ENCODE measurements at regions not wholly inside any gene's neighbourhood (a gene's known extent, or its start where the extent isn't known, plus 50 kb on each side); places are given as distances from the start of the nearest gene placed in this dataset.

- Histone ChIP-seq H3K79me1 (ENCODE audit: low read depth, low read length) (no peaks in the 10 kb centered on the region), H3K36me3 (replicated peaks in 1 of 2; ENCODE audit: control insufficient read depth in 2 of 2, insufficient read depth in 2 of 2, low read length in 2 of 2) (no peaks in the 10 kb centered on the region), H3K18ac (ENCODE audit: low read length) (no peak overlapping the region), H3K4me2 (ENCODE audit: insufficient read depth, low read length, poor library complexity, severe bottlenecking) (no peak overlapping the region), H3K23ac (ENCODE audit: low read depth, low read length, poor library complexity) (no peak overlapping the region), H4K91ac (ENCODE audit: low read depth, low read length, poor library complexity) (no peak overlapping the region), H3K4ac (ENCODE audit: low read length) (no peak overlapping the region), H3K9ac (ENCODE audit: low read depth, low read length, poor library complexity) (no peak overlapping the region), H2AFZ (ENCODE audit: low read length) (no peak overlapping the region), H2BK12ac (ENCODE audit: low read length) (no peak overlapping the region), H2BK5ac (ENCODE audit: low read length) (no peak overlapping the region), H3K4me3 (ENCODE audit: low read length in 2 of 2) (no peak overlapping the region), H2AK5ac (ENCODE audit: low read depth, low read length) (no peak overlapping the region), H2BK120ac (ENCODE audit: low read depth, low read length) (no peak overlapping the region), H3K9me3 (replicated peaks in 1 of 2; ENCODE audit: control insufficient read depth in 2 of 2, insufficient read depth in 1 of 2, low read depth in 1 of 2, low read length in 2 of 2) (no peaks in the 10 kb centered on the region), H2BK15ac (ENCODE audit: low read length) (no peak overlapping the region), H4K8ac (ENCODE audit: low read depth, low read length) (no peak overlapping the region), H3K27me3 (ENCODE audit: control insufficient read depth in 3 of 3, insufficient read depth in 3 of 3, low read depth in 1 of 3, low read length in 3 of 3) (no peaks in the 10 kb centered on the region), H3K27ac (replicated peaks; ENCODE audit: low read length) (no peak overlapping the region), H3K4me1 (ENCODE audit: control insufficient read depth in 2 of 2, insufficient read depth in 1 of 2, low read depth in 1 of 2, low read length in 2 of 2) (no peaks in the 10 kb centered on the region), H3K14ac (ENCODE audit: low read length) (no peak overlapping the region)
- no CpG with 5 or more reads among the region's 5 CpGs for WGBS, 2 donors (ENCODE audit: extremely low coverage in 2 of 2, insufficient read length in 2 of 2, insufficient replicate concordance in 1 of 2)
- DNase-seq (ENCODE audit: low spot score), result no peak
These were observed 225.1 kb upstream of the KLHL29 start for GRCh38 chr2:23159746-23160405.

- no peak overlapping the region for H3K4ac ChIP-seq (ENCODE audit: low read length)
- no peak for DNase-seq (ENCODE audit: low spot score)
- H2BK120ac ChIP-seq (ENCODE audit: low read depth, low read length), result no peak overlapping the region
- H3K9me3 ChIP-seq (replicated peaks in 1 of 2; ENCODE audit: control insufficient read depth in 2 of 2, insufficient read depth in 1 of 2, low read depth in 1 of 2, low read length in 2 of 2), result no peaks in the 10 kb centered on the region
- no peak overlapping the region for H3K4me3 ChIP-seq (ENCODE audit: low read length in 2 of 2)
- H4K91ac ChIP-seq (ENCODE audit: low read depth, low read length, poor library complexity), result no peak overlapping the region
- no peak overlapping the region for H2BK5ac ChIP-seq (ENCODE audit: low read length)
- H3K36me3 ChIP-seq (replicated peaks in 1 of 2; ENCODE audit: control insufficient read depth in 2 of 2, insufficient read depth in 2 of 2, low read length in 2 of 2), result no peaks in the 10 kb centered on the region
- H2BK12ac ChIP-seq (ENCODE audit: low read length), result no peak overlapping the region
- no peak overlapping the region for H4K8ac ChIP-seq (ENCODE audit: low read depth, low read length)
- H3K27ac ChIP-seq (replicated peaks; ENCODE audit: low read length), result no peak overlapping the region
- H3K14ac ChIP-seq (ENCODE audit: low read length), result no peak overlapping the region
- no peak overlapping the region for H2AFZ ChIP-seq (ENCODE audit: low read length)
- H3K18ac ChIP-seq (ENCODE audit: low read length), result no peak overlapping the region
- no CpG with 5 or more reads among the region's 2 CpGs for WGBS, 2 donors (ENCODE audit: extremely low coverage in 2 of 2, insufficient read length in 2 of 2, insufficient replicate concordance in 1 of 2)
- H3K9ac ChIP-seq (ENCODE audit: low read depth, low read length, poor library complexity), result no peak overlapping the region
- H3K79me1 ChIP-seq (ENCODE audit: low read depth, low read length), result no peaks in the 10 kb centered on the region
- H3K4me2 ChIP-seq (ENCODE audit: insufficient read depth, low read length, poor library complexity, severe bottlenecking), result no peak overlapping the region
- H3K23ac ChIP-seq (ENCODE audit: low read depth, low read length, poor library complexity), result no peak overlapping the region
- H2BK15ac ChIP-seq (ENCODE audit: low read length), result no peak overlapping the region
- H2AK5ac ChIP-seq (ENCODE audit: low read depth, low read length), result no peak overlapping the region
- no peaks in the 10 kb centered on the region for H3K4me1 ChIP-seq (ENCODE audit: control insufficient read depth in 2 of 2, insufficient read depth in 1 of 2, low read depth in 1 of 2, low read length in 2 of 2)
- no peaks in the 10 kb centered on the region for H3K27me3 ChIP-seq (ENCODE audit: control insufficient read depth in 3 of 3, insufficient read depth in 3 of 3, low read depth in 1 of 3, low read length in 3 of 3)
These were observed 220.8 kb upstream of the KLHL29 start for GRCh38 chr2:23164173-23164572.

- no peak overlapping the region for H3K14ac ChIP-seq (ENCODE audit: low read length)
- no peak overlapping the region for H4K8ac ChIP-seq (ENCODE audit: low read depth, low read length)
- no peak overlapping the region for H3K4me3 ChIP-seq (ENCODE audit: low read length in 2 of 2)
- H2BK15ac ChIP-seq (ENCODE audit: low read length), result no peak overlapping the region
- no peaks in the 10 kb centered on the region for H3K79me1 ChIP-seq (ENCODE audit: low read depth, low read length)
- no peak overlapping the region for H3K18ac ChIP-seq (ENCODE audit: low read length)
- no peak overlapping the region for H2BK5ac ChIP-seq (ENCODE audit: low read length)
- WGBS, 2 donors (ENCODE audit: extremely low coverage in 2 of 2, insufficient read length in 2 of 2, insufficient replicate concordance in 1 of 2), result no CpG with 5 or more reads among the region's 1 CpG
- H3K4ac ChIP-seq (ENCODE audit: low read length), result no peak overlapping the region
- no peaks in the 10 kb centered on the region for H3K27me3 ChIP-seq (ENCODE audit: control insufficient read depth in 3 of 3, insufficient read depth in 3 of 3, low read depth in 1 of 3, low read length in 3 of 3)
- H3K36me3 ChIP-seq (replicated peaks in 1 of 2; ENCODE audit: control insufficient read depth in 2 of 2, insufficient read depth in 2 of 2, low read length in 2 of 2), result no peaks in the 10 kb centered on the region
- H3K23ac ChIP-seq (ENCODE audit: low read depth, low read length, poor library complexity), result no peak overlapping the region
- no peak overlapping the region for H3K27ac ChIP-seq (replicated peaks; ENCODE audit: low read length)
- no peak overlapping the region for H3K4me2 ChIP-seq (ENCODE audit: insufficient read depth, low read length, poor library complexity, severe bottlenecking)
- no peaks in the 10 kb centered on the region for H3K9me3 ChIP-seq (replicated peaks in 1 of 2; ENCODE audit: control insufficient read depth in 2 of 2, insufficient read depth in 1 of 2, low read depth in 1 of 2, low read length in 2 of 2)
- H3K9ac ChIP-seq (ENCODE audit: low read depth, low read length, poor library complexity), result no peak overlapping the region
- no peak overlapping the region for H2AFZ ChIP-seq (ENCODE audit: low read length)
- H4K91ac ChIP-seq (ENCODE audit: low read depth, low read length, poor library complexity), result no peak overlapping the region
- H2AK5ac ChIP-seq (ENCODE audit: low read depth, low read length), result no peak overlapping the region
- no peak overlapping the region for H2BK120ac ChIP-seq (ENCODE audit: low read depth, low read length)
- no peak for DNase-seq (ENCODE audit: low spot score)
- H2BK12ac ChIP-seq (ENCODE audit: low read length), result no peak overlapping the region
- H3K4me1 ChIP-seq (ENCODE audit: control insufficient read depth in 2 of 2, insufficient read depth in 1 of 2, low read depth in 1 of 2, low read length in 2 of 2), result peaks cover 0 to 2% of the 10 kb centered on the region in 2 donors
These were observed 215.1 kb upstream of the KLHL29 start for GRCh38 chr2:23169896-23170295.

GRCh38 chr2:23171108-23171507, 213.9 kb upstream of the KLHL29 start:
- no peak overlapping the region for H3K4me2 ChIP-seq (ENCODE audit: insufficient read depth, low read length, poor library complexity, severe bottlenecking)
- no peak overlapping the region for H2BK5ac ChIP-seq (ENCODE audit: low read length)
- H3K4me1 ChIP-seq (ENCODE audit: control insufficient read depth in 2 of 2, insufficient read depth in 1 of 2, low read depth in 1 of 2, low read length in 2 of 2), result peaks cover 0 to 2% of the 10 kb centered on the region in 2 donors
- H3K18ac ChIP-seq (ENCODE audit: low read length), result no peak overlapping the region
- no peak overlapping the region for H4K8ac ChIP-seq (ENCODE audit: low read depth, low read length)
- no peaks in the 10 kb centered on the region for H3K9me3 ChIP-seq (replicated peaks in 1 of 2; ENCODE audit: control insufficient read depth in 2 of 2, insufficient read depth in 1 of 2, low read depth in 1 of 2, low read length in 2 of 2)
- no peaks in the 10 kb centered on the region for H3K79me1 ChIP-seq (ENCODE audit: low read depth, low read length)
- H3K14ac ChIP-seq (ENCODE audit: low read length), result no peak overlapping the region
- H2BK15ac ChIP-seq (ENCODE audit: low read length), result no peak overlapping the region
- no peak overlapping the region for H4K91ac ChIP-seq (ENCODE audit: low read depth, low read length, poor library complexity)
- DNase-seq (ENCODE audit: low spot score), result no peak
- H3K36me3 ChIP-seq (replicated peaks in 1 of 2; ENCODE audit: control insufficient read depth in 2 of 2, insufficient read depth in 2 of 2, low read length in 2 of 2), result no peaks in the 10 kb centered on the region
- H3K27ac ChIP-seq (replicated peaks; ENCODE audit: low read length), result no peak overlapping the region
- H3K4ac ChIP-seq (ENCODE audit: low read length), result no peak overlapping the region
- no peak overlapping the region for H3K23ac ChIP-seq (ENCODE audit: low read depth, low read length, poor library complexity)
- H2AFZ ChIP-seq (ENCODE audit: low read length), result no peak overlapping the region
- no peak overlapping the region for H2BK120ac ChIP-seq (ENCODE audit: low read depth, low read length)
- no peaks in the 10 kb centered on the region for H3K27me3 ChIP-seq (ENCODE audit: control insufficient read depth in 3 of 3, insufficient read depth in 3 of 3, low read depth in 1 of 3, low read length in 3 of 3)
- no peak overlapping the region for H2BK12ac ChIP-seq (ENCODE audit: low read length)
- H2AK5ac ChIP-seq (ENCODE audit: low read depth, low read length), result no peak overlapping the region
- no peak overlapping the region for H3K4me3 ChIP-seq (ENCODE audit: low read length in 2 of 2)
- no peak overlapping the region for H3K9ac ChIP-seq (ENCODE audit: low read depth, low read length, poor library complexity)
